ENCODE measurements at regions not wholly inside any gene's neighbourhood (a gene's known extent, or its start where the extent isn't known, plus 50 kb on each side); places are given as distances from the start of the nearest gene placed in this dataset.

DNA sequence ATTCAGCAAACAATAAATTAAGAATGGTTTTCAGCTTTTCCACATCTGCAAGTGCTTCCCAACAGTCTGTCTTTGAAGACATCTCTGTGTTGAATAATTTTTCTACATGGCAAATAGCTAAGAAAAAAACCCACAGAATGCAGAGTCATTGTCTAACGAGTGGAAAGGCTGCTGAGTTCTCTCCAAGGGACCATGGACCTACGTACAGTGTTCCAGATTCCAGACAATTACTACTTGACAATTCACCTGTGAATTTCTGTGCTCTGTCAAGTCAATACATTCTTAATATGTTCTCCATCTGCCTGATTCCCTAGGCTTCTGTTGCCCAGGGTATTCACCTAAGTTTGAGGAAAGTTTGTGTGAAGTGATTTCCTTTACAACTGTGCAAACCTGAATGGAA is 83.8 kb upstream of the CA10 start:
- DNase-seq: no peak

DNA sequence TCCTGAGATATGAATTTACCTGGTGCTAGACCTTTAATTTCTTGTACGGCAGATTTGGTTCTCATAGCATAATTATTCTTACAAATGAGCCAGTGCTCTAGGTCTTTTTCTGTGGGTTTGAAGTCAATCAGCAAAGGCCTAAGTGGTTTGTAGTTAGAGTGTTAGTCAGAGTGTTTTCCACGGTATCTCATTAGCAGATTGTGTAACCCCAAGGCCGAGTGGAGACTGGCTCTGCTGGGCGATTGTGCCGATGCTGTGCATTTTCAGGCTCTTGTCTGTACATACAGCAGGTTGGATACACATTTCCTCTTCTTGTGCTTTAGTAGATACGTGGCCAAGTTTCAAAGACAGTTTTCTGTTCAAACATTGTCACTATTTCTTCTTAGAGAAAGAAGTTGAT is 78.6 kb upstream of the CA10 start:
- no peak for DNase-seq

DNA sequence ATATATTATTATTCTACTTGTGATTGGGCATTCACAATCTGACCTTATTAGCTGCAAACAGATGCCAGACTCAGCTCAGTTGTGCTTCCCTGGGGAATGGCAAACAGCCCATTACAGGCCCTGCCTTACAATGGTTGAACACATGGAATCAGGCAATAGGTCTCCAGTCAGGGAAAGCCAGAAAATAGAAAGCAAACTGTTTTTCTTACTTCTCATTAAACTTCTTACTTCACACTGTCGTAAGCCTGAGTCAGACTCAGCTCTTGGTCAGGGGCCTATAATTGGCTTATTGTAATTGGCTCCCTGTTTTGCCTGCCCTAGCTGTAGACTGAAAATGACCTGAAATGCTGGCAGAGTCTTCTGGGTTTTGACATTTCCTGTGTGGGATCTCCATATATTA is 77.0 kb upstream of the CA10 start:
- DNase-seq: peak in 17 of 56 donors; percentile 0 to 42 (median 8)

DNA sequence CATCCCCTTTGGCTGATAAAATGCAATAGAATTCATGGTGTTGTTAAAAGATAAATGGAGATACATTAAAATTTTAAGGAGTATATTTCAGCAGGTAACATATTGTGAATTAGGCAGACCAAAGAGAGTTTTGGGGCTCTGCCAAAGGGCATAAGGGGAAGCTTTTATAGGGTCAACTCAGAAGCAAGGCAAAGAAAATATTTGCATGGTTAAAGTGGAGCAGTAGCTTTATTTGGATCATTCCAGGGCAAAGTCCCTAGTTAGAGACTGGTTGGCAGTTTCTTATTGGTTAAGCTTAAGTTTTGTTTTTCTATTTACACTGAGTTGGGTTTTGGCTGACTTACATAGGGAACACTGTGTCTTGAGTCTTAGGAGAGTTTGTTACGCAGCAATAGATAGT is 75.1 kb upstream of the CA10 start:
- no peak for DNase-seq

DNA sequence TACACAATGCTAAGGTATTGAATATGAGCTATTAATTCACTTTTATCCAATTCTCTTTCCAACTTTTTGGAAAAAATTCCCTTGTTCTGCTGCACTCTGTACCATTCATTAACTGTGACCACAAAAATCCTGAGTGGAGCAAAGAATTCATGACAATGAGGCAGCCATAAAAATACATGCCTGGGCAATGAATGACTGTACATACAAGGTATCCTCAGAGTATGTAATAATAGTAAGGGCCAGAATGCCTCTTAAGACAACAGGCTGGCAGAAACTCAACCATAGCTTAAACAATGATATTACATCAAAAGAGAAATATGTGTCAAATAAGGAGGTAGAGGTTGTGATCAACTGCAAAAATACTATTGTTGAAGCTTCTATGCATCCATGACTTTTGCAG is 74.7 kb upstream of the CA10 start:
- DNase-seq: no peak

DNA sequence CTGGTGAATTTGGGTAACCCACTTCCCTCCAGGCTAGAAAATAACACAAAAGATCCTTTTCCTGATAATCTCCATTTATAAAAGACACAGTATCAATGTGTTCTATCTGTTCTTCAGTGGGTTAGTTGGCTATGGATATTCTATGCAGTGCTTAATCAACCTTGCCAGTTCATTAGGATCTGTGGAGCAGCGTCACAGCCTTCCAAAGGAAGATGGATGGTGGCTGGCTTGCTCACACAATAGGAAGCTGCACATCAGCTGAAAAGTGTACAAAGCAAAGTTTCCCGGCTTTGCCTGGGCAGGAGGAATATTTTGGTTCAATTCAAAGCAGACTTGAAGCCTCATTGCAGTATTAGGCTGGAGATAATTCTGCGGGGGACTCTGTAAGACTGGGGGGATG is 70.3 kb upstream of the CA10 start:
- no peak for DNase-seq

DNA sequence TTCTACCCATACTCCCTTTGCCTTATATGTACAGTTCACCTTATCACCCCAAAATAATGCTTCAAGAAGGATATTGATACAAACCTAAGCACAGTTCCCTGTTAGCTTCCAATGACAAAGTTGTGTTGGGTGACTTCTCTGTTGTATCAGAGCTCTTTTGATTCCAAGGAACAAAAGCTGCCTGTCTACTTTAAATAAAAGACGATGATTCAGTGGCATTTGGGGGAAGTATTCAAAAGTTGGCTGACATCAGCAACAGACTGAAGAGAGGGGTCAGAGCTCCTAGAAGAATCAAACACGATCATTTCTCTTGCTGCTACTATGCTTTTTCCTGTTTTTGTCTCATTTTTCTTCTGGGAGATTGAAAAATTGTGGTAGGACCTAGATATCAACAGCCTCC is 69.4 kb upstream of the CA10 start:
- DNase-seq: peak in 1 of 56 donors; percentile 7

DNA sequence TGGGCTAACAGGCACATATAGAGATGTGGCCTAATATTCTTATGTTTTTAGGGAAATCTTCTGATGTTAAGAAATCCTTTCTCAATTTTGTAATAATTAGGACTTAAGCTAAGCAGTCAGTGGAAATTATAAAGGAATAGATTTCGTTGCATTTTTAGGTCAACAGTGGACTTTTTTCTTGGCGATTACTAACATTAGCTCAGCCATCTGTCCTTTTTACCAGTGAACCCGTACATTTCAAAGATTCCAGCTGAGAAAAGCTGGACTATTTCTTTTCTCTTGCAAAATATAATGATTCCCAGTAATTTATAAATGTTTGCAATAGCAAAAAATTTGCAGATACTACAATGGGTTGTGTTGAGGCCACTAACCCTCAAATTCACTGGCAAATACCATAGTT is 54.9 kb upstream of the CA10 start:
- DNase-seq: no peak

DNA sequence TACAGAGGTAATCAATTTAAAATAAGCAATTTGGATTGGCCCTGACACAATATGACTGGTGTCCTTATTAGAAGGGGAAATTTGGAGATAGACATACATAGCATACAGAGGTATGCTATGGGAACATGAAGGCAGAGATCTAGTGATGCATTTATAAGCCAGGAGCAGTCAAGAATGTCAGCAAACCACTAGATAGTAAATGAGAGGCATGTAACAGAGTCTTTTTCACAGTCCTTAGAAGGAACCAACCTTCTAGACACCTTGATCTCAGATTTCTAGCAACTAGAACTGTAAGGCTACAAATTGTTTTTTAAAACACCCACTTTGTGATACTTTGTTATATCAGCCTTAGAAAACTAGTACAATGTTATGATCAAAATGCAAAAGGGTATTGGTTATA is 54.3 kb upstream of the CA10 start:
- DNase-seq: no peak

DNA sequence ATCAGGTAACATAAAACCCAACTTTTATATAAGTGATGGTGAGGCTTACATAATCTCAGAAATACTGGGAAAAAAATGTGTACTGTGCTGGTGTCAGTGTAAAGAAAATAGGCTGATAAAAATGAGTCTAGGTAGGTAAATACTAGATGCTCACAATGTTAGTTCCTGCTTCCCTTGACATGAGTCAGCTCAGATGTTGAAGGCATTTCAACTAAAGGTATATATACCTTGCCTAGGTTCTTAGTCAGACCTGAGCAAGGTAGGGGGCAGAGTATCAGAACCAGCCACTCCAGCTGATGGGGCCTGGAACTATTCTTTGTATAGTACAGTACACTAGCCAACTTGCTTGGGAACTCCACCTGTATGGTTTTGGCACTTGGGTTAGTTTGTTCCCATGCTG is 51.0 kb upstream of the CA10 start:
- no peak for DNase-seq

Measured in amygdala (tissue), 56 donors.